ENCODE measurements at regions not wholly inside any gene's neighbourhood (a gene's known extent, or its start where the extent isn't known, plus 50 kb on each side); places are given as distances from the start of the nearest gene placed in this dataset.

- TF ChIP-seq YY1 (IDR thresholded peaks at IDR 0.05; ENCODE audit: insufficient read depth, insufficient read length) (no peak), ZNF274 (IDR thresholded peaks at IDR 0.05; ENCODE audit: low read depth, low read length) (no peak), SUZ12 (IDR thresholded peaks at IDR 0.05; ENCODE audit: extremely low read depth, insufficient read depth, insufficient read length) (no peak)
These were observed 78.1 kb upstream of the P2RY1 start for GRCh38 chr3:152756807-152757206.
